GM18519 (cell line): ENCODE measurements at regions not wholly inside any gene's neighbourhood (a gene's known extent, or its start where the extent isn't known, plus 50 kb on each side); places are given as distances from the start of the nearest gene placed in this dataset.
"Not testable (repeated sequence)": the region's sequence is repeated elsewhere in the genome, so short reads cannot be mapped to it uniquely, and the experiment has no call there.

Experiments used
- ATAC-seq: cut with Tn5 transposase; IDR thresholded peaks from one replicate; pipeline ENCODE4 v1.9.1; 2021; ENCODE audit warnings: mild to moderate bottlenecking, moderate library complexity; ENCODE audit not compliant: unreplicated experiment, low FRiP score

DNA sequence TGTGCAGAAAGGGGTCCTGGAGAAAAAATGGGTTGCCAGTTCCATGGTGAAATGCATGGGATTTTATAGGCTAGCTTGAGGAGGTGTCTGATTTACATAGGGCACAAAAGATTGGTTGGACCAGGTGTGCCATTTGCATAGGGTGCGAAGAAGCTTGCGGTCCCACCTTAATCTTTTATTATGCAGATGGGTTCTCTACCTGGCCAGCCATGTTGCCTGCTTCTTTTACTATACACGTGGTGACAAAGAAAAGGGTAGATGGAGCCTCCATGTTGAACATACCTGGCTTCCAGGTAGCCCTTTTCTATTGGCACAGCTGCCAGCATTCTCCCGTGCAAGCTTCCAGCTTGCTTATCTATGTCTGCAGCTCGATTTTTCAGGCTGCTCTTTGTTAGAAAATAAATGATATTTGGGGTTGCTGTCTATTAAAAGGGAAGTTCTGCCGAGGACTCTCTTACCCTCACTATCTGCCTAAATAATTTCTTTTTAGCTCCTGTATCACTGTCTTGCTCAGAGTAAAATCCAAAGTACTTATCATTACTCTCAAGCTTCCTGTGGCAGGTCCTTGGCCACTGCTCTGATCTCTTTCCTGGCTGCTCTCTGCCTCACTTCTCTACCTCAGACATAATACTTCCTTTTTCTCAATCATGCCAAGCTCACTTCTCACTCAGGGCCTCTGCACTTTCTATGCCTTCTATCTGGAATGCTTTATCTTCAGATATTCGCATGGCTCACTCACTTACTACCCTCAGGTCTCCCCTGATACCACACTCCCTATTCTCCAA, 216.0 kb upstream of the DAAM1 start:
- ATAC-seq: no peak

DNA sequence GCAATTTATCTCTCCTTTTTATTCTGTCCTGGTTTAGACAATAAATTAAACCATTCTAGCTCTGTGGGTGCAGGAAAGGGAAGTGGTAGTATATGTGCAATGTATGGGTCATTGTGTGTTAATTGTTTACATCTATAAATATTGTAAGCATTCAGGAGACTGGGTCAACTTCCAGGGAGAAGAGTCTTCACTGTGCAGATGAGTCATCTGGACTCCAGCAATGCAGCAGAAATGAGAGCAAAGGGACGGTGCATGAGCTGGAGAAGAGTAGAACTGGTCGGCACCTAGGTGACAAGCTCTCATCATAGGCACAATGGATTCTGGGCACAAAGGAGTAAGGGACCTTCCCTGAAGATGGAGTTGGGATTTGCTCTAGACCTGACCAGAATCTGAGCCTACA, 211.1 kb upstream of the DAAM1 start:
- no peak for ATAC-seq

DNA sequence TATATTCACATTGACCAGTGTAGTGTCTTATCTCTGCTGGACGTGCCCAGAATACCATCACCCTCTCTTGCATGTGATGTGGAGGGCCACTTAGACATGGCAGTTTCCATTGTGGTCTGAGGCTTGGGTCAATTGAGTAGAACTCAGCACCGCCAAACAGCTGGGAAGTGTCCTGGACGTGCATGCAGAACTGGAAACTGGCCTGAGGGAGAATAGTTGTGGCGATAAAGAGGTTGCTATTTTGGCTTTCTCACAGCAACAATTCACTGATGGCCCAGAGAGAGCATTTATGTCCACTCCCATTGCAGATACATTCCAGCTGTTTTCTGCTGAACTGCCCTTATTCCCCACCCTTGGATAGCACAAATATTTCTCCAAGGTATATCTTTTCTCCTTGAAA, 210.1 kb upstream of the DAAM1 start:
- ATAC-seq: no peak

- ATAC-seq: no peak
Observed at GRCh38 chr14:58979325-58979724, 209.1 kb upstream of the DAAM1 start.

- ATAC-seq: no peak
Observed at GRCh38 chr14:58981840-58982239, 206.6 kb upstream of the DAAM1 start.

DNA sequence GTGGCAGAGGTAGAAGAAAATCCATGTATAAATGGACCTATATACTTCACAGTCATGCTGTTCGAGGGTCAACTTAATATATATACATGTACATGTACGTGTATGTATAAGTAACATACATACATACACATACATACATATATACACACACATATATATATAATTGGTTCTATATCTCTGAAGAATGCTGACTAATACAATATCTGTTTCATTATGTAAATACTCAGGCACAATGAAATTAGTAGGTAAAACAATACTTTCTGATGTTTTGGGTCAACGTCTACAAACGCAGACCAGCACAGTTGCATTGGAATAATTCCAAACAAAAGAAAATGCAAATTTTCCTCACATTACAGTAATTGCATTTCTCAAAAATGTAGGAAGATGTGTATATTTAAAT, 202.7 kb upstream of the DAAM1 start:
- no peak for ATAC-seq

DNA sequence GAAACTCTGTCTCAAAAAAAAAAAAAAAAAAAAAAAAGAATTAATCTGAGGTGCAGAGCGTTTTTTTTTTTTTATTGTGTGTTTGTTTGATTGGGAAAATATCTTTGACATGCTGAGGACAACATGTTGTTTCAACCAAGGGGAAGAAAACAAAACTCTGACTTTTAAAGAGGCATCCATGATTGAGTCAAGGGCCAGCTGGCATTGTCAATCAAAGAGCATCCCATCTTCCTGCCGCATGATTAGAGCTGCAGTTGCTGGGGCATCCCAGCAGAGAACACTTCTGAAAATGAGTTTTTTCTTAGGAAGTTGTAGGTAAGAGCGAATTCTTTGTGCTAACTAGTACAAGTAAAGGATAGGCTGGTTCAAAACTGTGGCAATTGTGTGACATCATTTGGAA, 200.9 kb upstream of the DAAM1 start:
- ATAC-seq: no peak

GRCh38 chr14:58992935-58993334, 195.5 kb upstream of the DAAM1 start:
- no peak for ATAC-seq

- no peak for ATAC-seq
Observed at GRCh38 chr14:58994130-58994529, 194.3 kb upstream of the DAAM1 start.

GRCh38 chr14:59004012-59004411, 184.5 kb upstream of the DAAM1 start:
- no peak for ATAC-seq

- ATAC-seq: not testable (repeated sequence)
Observed at GRCh38 chr14:59006179-59006578, 182.3 kb upstream of the DAAM1 start.

DNA sequence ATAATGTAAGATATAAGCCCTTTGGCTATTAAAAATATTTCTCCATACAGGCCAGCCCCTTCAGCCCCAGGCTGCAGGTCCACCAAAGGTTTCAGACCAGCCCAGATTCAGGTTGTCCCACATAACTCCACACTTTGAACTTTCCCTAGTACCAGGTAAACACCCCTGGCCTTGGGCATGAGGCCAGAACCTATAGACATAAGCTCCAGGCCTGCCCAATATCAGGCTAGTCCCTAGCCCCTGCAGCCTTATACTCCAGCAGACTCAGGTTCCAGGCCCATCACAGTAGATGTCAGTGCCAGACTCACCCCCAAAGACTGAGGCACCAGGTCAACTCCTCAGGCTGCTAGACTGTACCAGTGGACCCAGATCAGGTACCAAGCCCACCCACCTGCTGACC, 178.5 kb upstream of the DAAM1 start:
- no peak for ATAC-seq

GRCh38 chr14:59013672-59014298, 174.7 kb upstream of the DAAM1 start:
- ATAC-seq: no peak

GRCh38 chr14:59015482-59015881, 173.0 kb upstream of the DAAM1 start:
- no peak for ATAC-seq

DNA sequence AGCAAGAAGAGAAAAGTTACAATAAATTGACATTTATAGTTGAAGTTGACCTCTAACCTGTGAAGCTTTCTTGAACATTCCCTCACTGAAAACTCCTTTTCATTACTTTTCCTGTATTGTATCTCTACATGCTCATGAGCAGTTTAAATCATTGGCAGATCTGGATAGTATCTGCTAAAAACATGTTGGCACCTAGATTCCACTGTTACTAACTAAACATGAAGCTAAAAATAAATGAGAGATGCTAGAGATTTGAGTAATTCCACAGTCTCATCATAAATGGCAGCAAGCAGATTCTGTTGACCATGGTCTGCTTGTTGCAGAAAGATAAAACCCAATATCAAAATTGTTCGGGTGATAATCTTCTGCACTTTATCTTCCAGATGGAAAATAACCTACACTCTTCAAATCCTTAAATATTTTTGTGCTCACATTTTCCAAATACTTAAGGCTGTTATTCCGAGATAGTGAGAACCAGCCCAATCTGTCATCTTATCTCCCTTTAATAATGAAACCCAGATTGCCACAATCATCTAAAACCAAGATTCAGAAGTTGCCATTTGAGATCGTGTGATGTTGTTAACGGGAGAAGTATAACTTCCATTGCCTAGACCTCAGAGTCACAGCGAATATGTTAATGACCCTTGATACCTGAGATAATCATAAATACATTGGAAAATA, 171.0 kb upstream of the DAAM1 start:
- ATAC-seq: no peak

DNA sequence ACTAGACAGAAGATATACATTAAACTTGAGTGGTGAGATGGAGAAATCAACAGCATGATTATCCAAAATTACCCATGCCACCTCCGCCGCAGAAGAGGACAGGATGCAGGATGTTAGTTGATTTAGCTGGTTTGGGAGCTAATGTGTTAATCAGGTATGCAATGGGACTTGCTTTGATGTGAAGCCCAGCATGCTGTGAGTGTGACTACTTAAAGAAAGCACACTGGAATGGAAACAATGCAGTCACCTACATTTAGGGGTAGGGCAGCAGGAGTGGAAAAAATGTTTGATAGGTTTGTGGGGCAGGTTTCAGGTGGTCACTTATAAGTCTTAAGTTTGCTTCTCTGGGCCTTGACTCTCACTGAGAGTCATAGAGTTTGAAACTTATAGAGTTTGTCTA, 170.0 kb upstream of the DAAM1 start:
- ATAC-seq: no peak

DNA sequence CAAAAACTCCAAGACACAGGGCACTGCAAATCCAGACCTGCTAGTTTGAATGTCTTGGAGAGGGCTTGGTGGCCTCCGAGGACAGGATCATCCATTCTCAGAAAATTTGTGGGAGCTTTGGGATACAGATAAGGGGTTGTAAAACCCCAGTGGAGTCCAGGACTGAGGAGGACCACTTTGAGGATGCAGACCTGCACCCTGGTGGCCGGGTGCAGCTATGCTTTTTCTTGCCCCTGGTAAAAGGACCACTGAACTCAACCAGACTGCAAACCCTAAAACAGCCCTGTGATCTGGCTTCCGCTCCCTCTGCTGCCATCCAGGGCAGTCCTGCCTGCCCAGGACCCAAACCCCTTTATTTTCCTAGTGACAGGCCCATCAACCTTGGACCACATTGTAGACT, 169.5 kb upstream of the DAAM1 start:
- ATAC-seq: no peak

DNA sequence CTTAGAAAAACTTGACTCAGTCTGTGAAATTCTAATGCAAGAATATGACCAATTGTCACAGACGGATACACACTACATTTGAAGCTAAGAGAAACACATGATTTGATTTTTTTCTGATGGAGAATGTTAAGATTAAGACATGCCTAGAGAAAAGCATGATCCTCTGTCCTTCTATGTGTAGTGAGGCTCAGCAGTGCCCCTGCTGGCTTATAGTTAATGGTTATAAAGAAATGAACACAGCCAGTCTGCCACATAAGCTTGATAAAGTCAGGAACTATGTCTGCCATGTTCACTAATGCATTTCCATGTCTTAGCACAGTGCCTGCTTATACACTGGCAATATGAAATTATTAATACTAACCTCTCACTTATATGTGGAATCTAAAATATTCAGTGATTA, 168.1 kb upstream of the DAAM1 start:
- no peak for ATAC-seq

DNA sequence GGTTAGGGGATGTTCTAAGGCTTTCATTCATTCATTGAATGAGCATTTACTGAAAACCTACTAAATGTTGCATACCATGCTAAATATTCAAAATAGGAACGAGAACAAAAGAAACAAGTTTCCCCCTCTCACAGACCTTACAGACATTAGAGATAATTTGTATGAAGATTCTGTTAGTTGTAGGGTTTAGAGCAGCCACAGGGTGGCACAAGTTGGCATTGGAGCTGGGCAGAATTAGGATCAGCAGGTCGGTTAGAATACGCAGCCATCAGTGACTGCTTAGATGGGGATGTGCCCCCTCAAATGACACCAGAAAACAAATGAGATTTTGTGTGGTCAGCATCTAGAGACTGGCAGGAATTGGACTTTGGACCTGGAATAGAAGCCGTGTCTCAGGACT, 166.3 kb upstream of the DAAM1 start:
- no peak for ATAC-seq

GRCh38 chr14:59026081-59026480, 162.4 kb upstream of the DAAM1 start:
- ATAC-seq: no peak

GRCh38 chr14:59026640-59027039, 161.8 kb upstream of the DAAM1 start:
- not testable (repeated sequence) for ATAC-seq
